ENCODE measurements at regions not wholly inside any gene's neighbourhood (a gene's known extent, or its start where the extent isn't known, plus 50 kb on each side); places are given as distances from the start of the nearest gene placed in this dataset.

GRCh38 chr9:14403081-14403480 is 89.1 kb upstream of the NFIB start:
- POLR2A ChIA-PET, result no interaction called here
- no peak overlapping the region for H2AFZ ChIP-seq (ENCODE audit: low read depth, low read length, poor library complexity, severe bottlenecking)

GRCh38 chr9:14402583-14402982 is 88.6 kb upstream of the NFIB start:
- no peaks in the 10 kb centered on the region for H3K79me2 ChIP-seq (ENCODE audit: insufficient read depth, low read length)
- no peaks in the 10 kb centered on the region for H3K4me1 ChIP-seq (ENCODE audit: control insufficient read depth in 1 of 2, insufficient read depth in 2 of 2, low read length in 2 of 2)
- POLR2A ChIA-PET, result no interaction called here
- H3K4me2 ChIP-seq (ENCODE audit: low read length), result no peak overlapping the region
- H3K27me3 ChIP-seq (ENCODE audit: insufficient read depth, low read length), result peaks cover 4% of the 10 kb centered on the region; the same call in 1 of the 2 replicates
- H3K9me2 ChIP-seq (ENCODE audit: insufficient read depth), result no peaks in the 10 kb centered on the region
- no peaks in the 10 kb centered on the region for H4K20me1 ChIP-seq (ENCODE audit: insufficient read depth)
- H3K27ac ChIP-seq (ENCODE audit: low read depth, low read length), result no peak overlapping the region
- no peak for TF ChIP-seq POLR2AphosphoS5 (IDR thresholded peaks at IDR 0.05; ENCODE audit: low read depth, low read length)
- TF ChIP-seq CBX3 (IDR thresholded peaks at IDR 0.05; ENCODE audit: low read depth), result no peak
- TF ChIP-seq ZNF274 (IDR thresholded peaks at IDR 0.05; ENCODE audit: low read depth, low read length), result no peak
- TF ChIP-seq RAD21 (IDR thresholded peaks at IDR 0.05; ENCODE audit: low read depth), result no peak
- TF ChIP-seq JUND (IDR thresholded peaks at IDR 0.05), result no peak
- no peaks in the 10 kb centered on the region for H3K9me3 ChIP-seq (ENCODE audit: control insufficient read depth in 1 of 2, insufficient read depth in 1 of 2, low read depth in 1 of 2, low read length in 2 of 2)
- BruUV-seq (replicated peaks), result no TSS peak
- no peak overlapping the region for H3K9ac ChIP-seq (ENCODE audit: low read length)
- no peak overlapping the region for H3K4me3 ChIP-seq (replicated peaks in 1 of 2; ENCODE audit: low read depth in 1 of 2, low read length in 2 of 2)
- ATAC-seq (no peak), DNase-seq (ENCODE audit: low read depth, low spot score) (no peak)
- H2AFZ ChIP-seq (ENCODE audit: low read depth, low read length, poor library complexity, severe bottlenecking), result no peak overlapping the region
- RAD21 ChIA-PET (ENCODE audit: low non-redundant PET in 1 of 2, low total read pairs in 2 of 2, uncharacterized antibody in 2 of 2, unreplicated experiment in 2 of 2), result no interaction called here
- CTCF ChIA-PET, result interaction anchor here (1.9 kb wide), 1 partner anchor 975 kb away, joined by 6 read pairs; no protein-coding TSS in a partner anchor
- no peaks in the 10 kb centered on the region for H3K36me3 ChIP-seq (ENCODE audit: control insufficient read depth in 1 of 2, insufficient read depth in 2 of 2, low read length in 2 of 2)
- intact Hi-C loops (cut with micrococcal nuclease), result no loop called here

More at GRCh38 chr9:14403081-14403480, 89.1 kb upstream of the NFIB start:
- Histone ChIP-seq H3K4me2 (ENCODE audit: low read length) (no peak overlapping the region), H3K4me3 (replicated peaks in 1 of 2; ENCODE audit: low read depth in 1 of 2, low read length in 2 of 2) (no peak overlapping the region), H3K9me3 (ENCODE audit: control insufficient read depth in 1 of 2, insufficient read depth in 1 of 2, low read depth in 1 of 2, low read length in 2 of 2) (no peaks in the 10 kb centered on the region), H3K9ac (ENCODE audit: low read length) (no peak overlapping the region), H3K27me3 (ENCODE audit: insufficient read depth, low read length) (peaks cover 4% of the 10 kb centered on the region; the same call in 1 of the 2 replicates), H3K36me3 (ENCODE audit: control insufficient read depth in 1 of 2, insufficient read depth in 2 of 2, low read length in 2 of 2) (no peaks in the 10 kb centered on the region), H3K79me2 (ENCODE audit: insufficient read depth, low read length) (no peaks in the 10 kb centered on the region), H3K9me2 (ENCODE audit: insufficient read depth) (no peaks in the 10 kb centered on the region), H3K27ac (ENCODE audit: low read depth, low read length) (no peak overlapping the region), H4K20me1 (ENCODE audit: insufficient read depth) (no peaks in the 10 kb centered on the region), H3K4me1 (ENCODE audit: control insufficient read depth in 1 of 2, insufficient read depth in 2 of 2, low read length in 2 of 2) (no peaks in the 10 kb centered on the region)
- intact Hi-C loops (cut with micrococcal nuclease), result no loop called here
- no peak for DNase-seq (ENCODE audit: low read depth, low spot score)
- TF ChIP-seq ZNF274 (IDR thresholded peaks at IDR 0.05; ENCODE audit: low read depth, low read length) (no peak), ZBTB33 (IDR thresholded peaks at IDR 0.05; ENCODE audit: extremely low read depth, insufficient replicate concordance, low read length) (no peak), EGR1 (IDR thresholded peaks at IDR 0.05; ENCODE audit: low read depth) (no peak)
- no TSS peak for BruUV-seq (replicated peaks)
- no peak for ATAC-seq
- ChIA-PET CTCF (interaction anchor here (1.9 kb wide), 1 partner anchor 976 kb away, joined by 6 read pairs; no protein-coding TSS in a partner anchor), RAD21 (ENCODE audit: low non-redundant PET in 1 of 2, low total read pairs in 2 of 2, uncharacterized antibody in 2 of 2, unreplicated experiment in 2 of 2) (no interaction called here)

Measured in HCT116 (cell line).